K562 (cell line): ENCODE measurements at regions not wholly inside any gene's neighbourhood (a gene's known extent, or its start where the extent isn't known, plus 50 kb on each side); places are given as distances from the start of the nearest gene placed in this dataset.
A peak's percentile ranks its signal among the peaks of the same experiment; 100 is the strongest.

Experiments
- ATAC-seq: fragments of 200-7000 bp; cut with Tn5 transposase; 3 replicates; pipeline ENCODE4 v1.9.1; 2020; ENCODE audit warnings: moderate library complexity
- BruUV-seq: library from RNA; stranded (reverse); fragments of 400-500 nt; replicated peaks from 2 replicates; lab custom pipeline; 2021; lab: Mats Ljungman, UMichigan
- CTCF ChIA-PET: fragments of 300-600 bp; formaldehyde crosslinking; extraction: SDS; loops from one replicate; lab custom pipeline; 2021; ENCODE audit warnings: low intra/inter-chr PET ratio; lab: Yijun Ruan, JAX
- POLR2A ChIA-PET: fragments of 300-600, 350-650 bp; sonication (Branson Sonifier 250); formaldehyde crosslinking; extraction: SDS; loops from one replicate; lab custom pipeline; 2021; ENCODE audit warnings: antibody characterized with exemption, inconsistent platforms; lab: Yijun Ruan, JAX
- DNase-seq, 4 experiments: peaks; one replicate each; pipeline versions ENCODE4 v3.0.0 to v3.0.0-alpha.2; 2011 to 2018; ENCODE audit warnings: low spot score in 3 of 4, mixed read lengths in 3 of 4; ENCODE audit errors: extremely low read depth in 1 of 4
- FAIRE-seq: peaks from 2 replicates; lab custom pipeline; 2011; peaks lifted over from hg19 to GRCh38; lab: Jason Lieb, UNC
- H2AFZ ChIP-seq: 2 replicates; pipeline ENCODE4 v1.6.0; 2011; ENCODE audit warnings: low read depth, low read length, control low read depth, inconsistent platforms
- H3K27ac ChIP-seq: fragments of 200-600 bp; 3 replicates; pipeline ENCODE4 v1.8.0; 2011; ENCODE audit warnings: low read depth, mild to moderate bottlenecking, control low read depth, inconsistent platforms, low read length, moderate library complexity, mixed read lengths; ENCODE audit errors: extremely low read depth
- H3K27me3 ChIP-seq, 2 experiments: fragments of 300-600 bp in 1 of 2; 2 replicates in 1 of 2; 3 replicates in 1 of 2; pipeline versions ENCODE4 v1.6.0 to v1.8.0; 2011; ENCODE audit warnings: inconsistent platforms in 2 of 2, low read length in 2 of 2, mild to moderate bottlenecking in 1 of 2, mixed read lengths in 1 of 2, moderate library complexity in 1 of 2; ENCODE audit not compliant: control insufficient read depth in 2 of 2, insufficient read depth in 2 of 2
- H3K36me3 ChIP-seq: fragments of 300-600 bp; 3 replicates; pipeline ENCODE4 v1.8.0; 2011; ENCODE audit warnings: mild to moderate bottlenecking, low read length, inconsistent platforms; ENCODE audit not compliant: control insufficient read depth, insufficient read depth
- H3K4me1 ChIP-seq, 2 experiments: fragments of 200-600 bp in 1 of 2; replicated peaks in 1 of 2; 2 replicates in 1 of 2; 3 replicates in 1 of 2; pipeline versions ENCODE4 v1.5.1 to v1.8.0; 2011; ENCODE audit warnings: inconsistent platforms in 2 of 2, low read length in 2 of 2, mild to moderate bottlenecking in 1 of 2, mixed read lengths in 1 of 2, moderate library complexity in 1 of 2; ENCODE audit not compliant: control insufficient read depth in 2 of 2, insufficient read depth in 2 of 2
- H3K4me2 ChIP-seq: 2 replicates; pipeline ENCODE4 v1.6.1; 2011; ENCODE audit warnings: low read length, control low read depth, inconsistent platforms, mixed read lengths; ENCODE audit not compliant: insufficient read depth
- H3K4me3 ChIP-seq: fragments of 200-600 bp; sonication (generic), shearing (Covaris generic); 2 replicates; pipeline ENCODE4 v1.5.1; 2016; ENCODE audit warnings: control low read depth, inconsistent platforms
- H3K79me2 ChIP-seq: fragments of 200-600 bp; 3 replicates; pipeline ENCODE4 v1.8.0; 2011; ENCODE audit warnings: low read length, inconsistent platforms; ENCODE audit not compliant: control insufficient read depth, insufficient read depth
- H3K9ac ChIP-seq, 2 experiments: 2 replicates each; pipeline versions ENCODE4 v1.6.0 to v1.6.1; 2011; ENCODE audit warnings: low read depth in 2 of 2, low read length in 2 of 2, control low read depth in 1 of 2, inconsistent platforms in 1 of 2, mild to moderate bottlenecking in 1 of 2, mixed read lengths in 1 of 2; ENCODE audit not compliant: insufficient read depth in 1 of 2
- H3K9me1 ChIP-seq: one replicate; pipeline ENCODE4 v1.6.0; 2011; ENCODE audit warnings: inconsistent platforms, mild to moderate bottlenecking, low read length, moderate library complexity; ENCODE audit not compliant: control insufficient read depth, insufficient read depth
- H3K9me3 ChIP-seq: replicated peaks from 2 replicates; pipeline ENCODE4 v1.5.1; 2011; ENCODE audit warnings: low read depth, low read length, inconsistent platforms; ENCODE audit not compliant: control insufficient read depth, insufficient read depth
- H4K20me1 ChIP-seq: replicated peaks from 2 replicates; pipeline ENCODE4 v1.6.1; 2011; ENCODE audit warnings: low read length, inconsistent platforms, mixed read lengths; ENCODE audit not compliant: control insufficient read depth, insufficient read depth
- ATF3 ChIP-seq, 2 experiments: fragments of 450-650 bp in 1 of 2; sonication (generic) in 1 of 2; formaldehyde crosslinking in 1 of 2; IDR thresholded peaks in 1 of 2; conservative IDR thresholded peaks in 1 of 2; 2 replicates each; pipeline versions ENCODE4 v1.6.1 to v1.8.1; 2016 to 2023; ENCODE audit warnings: mild to moderate bottlenecking in 2 of 2, moderate library complexity in 2 of 2, inconsistent platforms in 1 of 2, missing genetic modification reagents in 1 of 2
- ELK3 ChIP-seq: fragments of 450-650 bp; formaldehyde crosslinking; IDR thresholded peaks from 2 replicates; pipeline ENCODE4 v1.4.0; 2020; ENCODE audit warnings: mild to moderate bottlenecking
- GTF2E2 ChIP-seq: fragments of 200-800 bp; sonication (Bioruptor generic); IDR thresholded peaks from 2 replicates; pipeline ENCODE4 v1.6.1; 2016; ENCODE audit warnings: missing genetic modification characterization, missing compliant biosample characterization
- JUN ChIP-seq, 2 experiments: sonication (generic) in 1 of 2; formaldehyde crosslinking in 1 of 2; IDR thresholded peaks; 2 replicates each; pipeline versions ENCODE4 v1.6.1 to v1.8.0; 2012 to 2022; ENCODE audit warnings: borderline replicate concordance in 2 of 2, mild to moderate bottlenecking in 2 of 2, improper control_type of control experiment in 1 of 2, low read depth in 1 of 2, low read length in 1 of 2, missing genetic modification reagents in 1 of 2
- JUND ChIP-seq, 2 experiments: IDR thresholded peaks; 2 replicates in 1 of 2; 3 replicates in 1 of 2; pipeline ENCODE4 v1.6.1; 2011; ENCODE audit warnings: borderline replicate concordance in 2 of 2, low read depth in 2 of 2, low read length in 2 of 2, improper control_type of control experiment in 1 of 2, missing biosample characterization in 1 of 2, missing genetic modification characterization in 1 of 2, missing genetic modification reagents in 1 of 2
- MITF ChIP-seq: IDR thresholded peaks from 2 replicates; pipeline ENCODE4 v1.6.1; 2014; ENCODE audit warnings: antibody characterized with exemption
- SNIP1 ChIP-seq: fragments of 450-650 bp; IDR thresholded peaks from 2 replicates; pipeline ENCODE4 v1.7.1; 2017; ENCODE audit warnings: low read depth, mild to moderate bottlenecking
- SPI1 ChIP-seq: IDR thresholded peaks from 2 replicates; pipeline ENCODE4 v1.6.1; 2011; ENCODE audit warnings: low read depth, low read length, control low read depth, borderline replicate concordance
- TEAD4 ChIP-seq, 2 experiments: sonication (generic) in 1 of 2; formaldehyde crosslinking in 1 of 2; IDR thresholded peaks; 2 replicates each; pipeline versions ENCODE4 v1.6.1 to v1.8.0; 2012 to 2022; ENCODE audit warnings: borderline replicate concordance in 1 of 2, inconsistent platforms in 1 of 2, low read length in 1 of 2, mild to moderate bottlenecking in 1 of 2, missing genetic modification reagents in 1 of 2
- VEZF1 ChIP-seq: fragments of 200-800 bp; sonication (Bioruptor generic); IDR thresholded peaks from 2 replicates; pipeline ENCODE4 v1.6.1; 2017; ENCODE audit warnings: missing genetic modification characterization, missing compliant biosample characterization
- WGBS: fragments of 100-300 bp; shearing (Covaris generic); methylation state at CpG from one replicate; pipeline ENCODE4 v1.1.6; 2016; ENCODE audit warnings: low coverage, mixed read lengths; ENCODE audit not compliant: insufficient coverage; ENCODE audit errors: missing lambda C conversion rate; 5-methylcytosine and 5-hydroxymethylcytosine counted together
- in situ Hi-C: fragments of 300-500 bp; cut with MboI; formaldehyde crosslinking; loops from 4 replicates; pipeline ENCODE4 v1.15.0; 2018; ENCODE audit warnings: inconsistent platforms, mixed read lengths
- intact Hi-C: fragments of 100-400 bp; cut with micrococcal nuclease; formaldehyde crosslinking; loops from 2 replicates; pipeline ENCODE4 v1.14.2; 2022

- no peak for FAIRE-seq
- no TSS peak for BruUV-seq
- no peak; the same call in 2 of the 3 replicates for ATAC-seq
- intact Hi-C loops (no loop called here), in situ Hi-C loops (no loop called here)
- POLR2A ChIA-PET: interaction anchor here (0.7 to 2.1 kb wide), 2 partner anchors 8 to 23 kb away, joined by 5 read pairs; no protein-coding TSS in a partner anchor
- Histone ChIP-seq H3K79me2 (no peaks in the 10 kb centered on the region), H3K36me3 (no peaks in the 10 kb centered on the region), H2AFZ (no peak overlapping the region), H3K4me2 (no peak overlapping the region), H3K27ac (no peak overlapping the region), H3K4me1 (no peaks in the 10 kb centered on the region), H3K9me3 (no peaks in the 10 kb centered on the region), H3K27me3 (peaks cover 21 to 39% of the 10 kb centered on the region in 2 experiments), H3K9ac (no peak overlapping the region), H3K4me3 (no peak overlapping the region), H4K20me1 (no peaks in the 10 kb centered on the region), H3K9me1 (no peaks in the 10 kb centered on the region)
- no peak for DNase-seq
- CTCF ChIA-PET: no interaction called here
- 0% methylated on average over 1 of the region's 1 CpG for WGBS
- TF ChIP-seq ELK3 (CRISPR knock-in tag): no peak
- TF ChIP-seq SPI1: peak; percentile 16; the same call in 1 of the 2 replicates
- TF ChIP-seq JUND (IDR thresholded peaks at IDR 0.05; ENCODE audit: borderline replicate concordance, low read depth, low read length): peak; percentile 58; the same call in 1 of the 2 replicates
- peak; percentile 65; the same call in 2 of the 3 replicates for TF ChIP-seq JUND (tag; IDR thresholded peaks at IDR 0.05; ENCODE audit: borderline replicate concordance, low read depth, low read length)
- no peak for TF ChIP-seq SNIP1
- no peak for TF ChIP-seq MITF
- TF ChIP-seq JUN (IDR thresholded peaks at IDR 0.05; ENCODE audit: borderline replicate concordance, low read depth, low read length): peak; percentile 66; the same call in 1 of the 2 replicates
- TF ChIP-seq JUN (CRISPR knock-in tag; IDR thresholded peaks at IDR 0.05; ENCODE audit: borderline replicate concordance): no peak
- no peak for TF ChIP-seq GTF2E2 (tag)
- peak; percentile 37; the same call in 1 of the 2 replicates for TF ChIP-seq VEZF1
- peak; percentile 84 for TF ChIP-seq ATF3 (IDR thresholded peaks at IDR 0.05)
- no peak for TF ChIP-seq ATF3 (CRISPR knock-in tag; conservative IDR thresholded peaks at IDR 0.05)
- peak; percentile 8; the same call in 1 of the 2 replicates for TF ChIP-seq TEAD4 (IDR thresholded peaks at IDR 0.05; ENCODE audit: low read length)
- no peak for TF ChIP-seq TEAD4 (CRISPR knock-in tag; IDR thresholded peaks at IDR 0.05; ENCODE audit: borderline replicate concordance)
Observed at GRCh38 chr21:38949070-38949380, 143.3 kb downstream of the ETS2 start.
